Heart left ventricle (tissue), 13 donors: ENCODE measurements at regions not wholly inside any gene's neighbourhood (a gene's known extent, or its start where the extent isn't known, plus 50 kb on each side); places are given as distances from the start of the nearest gene placed in this dataset.

Experiments
- CTCF ChIP-seq, 12 donors: fragments of 200-600 bp; sonication (generic) in 4 of 12; IDR thresholded peaks; one replicate each; pipeline versions ENCODE4 v1.5.0 to v1.8.0; 2018 to 2022; ENCODE audit warnings: antibody characterized with exemption in 12 of 12, mild to moderate bottlenecking in 5 of 12
- POLR2A ChIP-seq, 2 donors: fragments of 450-650 bp; IDR thresholded peaks; one replicate each; pipeline ENCODE4 v1.6.1; 2017; ENCODE audit warnings: antibody characterized with exemption in 2 of 2, mild to moderate bottlenecking in 2 of 2, moderate library complexity in 2 of 2
- donor health status: ischemic (EF 13 %, LVEDD 7.1; RV severe dilation, severe dysfunction).
- donor health status: DM: no; HTN: yes; CAD: no.
- donor health status: DM: no; HTN: no; CAD: no.
- donor health status: ischemic (EF 25% LVEDD 6.9; RV normal size, moderate dysfunction).
- donor health status: ischemic (EF 25% LVEDD 5.7; RV mildly dilated, moderate dysfunction).
- donor health status: ischemic (EF 35%, LVEDD 5.7; RV mildly dilated, moderate dysfunction).
- donor health status: nonischemic (EF 11% LVEDD 7.7; RV severe dilation, severe dysfunction).
- donor health status: DM: yes; HTN: yes; CAD: no.
- donor health status: PGD.
- donor health status: ischemic (EF 29% LVEDD 5.4; RV normal size, mild dysfunction).
- donor health status: nonischemic (EF 23%, LVEDD 6.1; RV moderate dilation, normal function).

GRCh38 chr3:124600765-124601164 lies 129.5 kb upstream of the UMPS start:
- TF ChIP-seq CTCF (IDR thresholded peaks at IDR 0.05), result no peak
- TF ChIP-seq POLR2A (IDR thresholded peaks at IDR 0.05), result no peak
